GM12891 (cell line): ENCODE measurements at regions not wholly inside any gene's neighbourhood (a gene's known extent, or its start where the extent isn't known, plus 50 kb on each side); places are given as distances from the start of the nearest gene placed in this dataset.

ENCODE experiments used
- POLR2A ChIP-seq: IDR thresholded peaks from 2 replicates; pipeline ENCODE4 v1.6.1; 2011; ENCODE audit warnings: low read depth, low read length, control low read depth
- POLR2AphosphoS5 ChIP-seq: IDR thresholded peaks from 2 replicates; pipeline ENCODE4 v1.6.1; 2011; ENCODE audit warnings: low read depth, low read length, control low read depth

GRCh38 chr13:100724568-100724967, 50.0 kb upstream of the TMTC4 start:
- TF ChIP-seq POLR2A (no peak), POLR2AphosphoS5 (no peak)
